ENCODE measurements at regions not wholly inside any gene's neighbourhood (a gene's known extent, or its start where the extent isn't known, plus 50 kb on each side); places are given as distances from the start of the nearest gene placed in this dataset.

- TF ChIP-seq CTCF (IDR thresholded peaks at IDR 0.05; ENCODE audit: poor library complexity), result no peak
- no peak for TF ChIP-seq EZH2phosphoT487 (IDR thresholded peaks at IDR 0.05; ENCODE audit: low read depth, severe bottlenecking, unreplicated experiment)
These were observed 872.5 kb upstream of the ADGRL3 start for GRCh38 chr4:60327651-60328050.

All from hepatocyte (in vitro differentiated cells).